Smooth muscle cell of the brain vasculature (primary cell): ENCODE measurements at regions not wholly inside any gene's neighbourhood (a gene's known extent, or its start where the extent isn't known, plus 50 kb on each side); places are given as distances from the start of the nearest gene placed in this dataset.
"Not testable (repeated sequence)": the region's sequence is repeated elsewhere in the genome, so short reads cannot be mapped to it uniquely, and the experiment has no call there.

ENCODE experiments used
- DNase-seq: peaks from one replicate; pipeline ENCODE4 v3.0.0-alpha.2; 2012; ENCODE audit warnings: low read depth, low spot score

DNA sequence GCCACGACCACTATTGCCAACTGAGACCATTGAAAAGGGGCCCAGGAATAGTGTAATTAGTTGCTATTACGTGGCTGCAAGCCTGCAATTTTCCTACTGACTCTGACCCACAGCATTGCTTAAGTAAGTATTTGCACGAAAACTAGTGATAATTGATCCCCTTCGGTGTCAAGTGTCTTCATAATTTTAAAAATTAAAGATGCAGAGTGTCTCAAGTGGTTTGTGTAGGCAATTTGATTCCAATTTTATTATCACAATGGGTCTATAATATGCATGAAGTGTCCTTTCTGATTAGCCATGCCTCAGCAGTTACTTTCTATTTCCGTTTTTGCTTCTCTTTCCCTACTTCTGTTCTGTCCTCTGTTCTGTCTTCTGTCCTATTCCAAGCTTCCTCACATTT lies 259.2 kb downstream of the C3orf38 start:
- DNase-seq: no peak

DNA sequence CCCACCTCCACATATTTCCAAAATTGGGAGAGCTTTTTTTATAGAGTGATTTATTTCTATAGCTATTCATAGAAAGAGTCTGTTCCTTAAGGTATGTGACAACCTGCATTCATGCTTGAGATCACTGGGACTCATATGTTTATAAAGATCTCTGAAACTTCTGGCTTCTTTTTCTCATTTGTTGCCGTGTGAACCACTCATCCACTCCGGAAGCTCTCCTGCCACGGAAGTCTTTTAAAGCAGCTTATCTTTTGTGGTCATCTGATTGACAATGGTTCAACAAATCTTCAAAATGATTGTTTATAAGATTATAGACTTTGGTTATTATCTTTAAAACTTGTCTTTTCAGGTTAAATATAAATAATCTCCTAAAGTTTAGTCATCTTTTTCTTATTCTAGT lies 260.5 kb downstream of the C3orf38 start:
- no peak for DNase-seq

DNA sequence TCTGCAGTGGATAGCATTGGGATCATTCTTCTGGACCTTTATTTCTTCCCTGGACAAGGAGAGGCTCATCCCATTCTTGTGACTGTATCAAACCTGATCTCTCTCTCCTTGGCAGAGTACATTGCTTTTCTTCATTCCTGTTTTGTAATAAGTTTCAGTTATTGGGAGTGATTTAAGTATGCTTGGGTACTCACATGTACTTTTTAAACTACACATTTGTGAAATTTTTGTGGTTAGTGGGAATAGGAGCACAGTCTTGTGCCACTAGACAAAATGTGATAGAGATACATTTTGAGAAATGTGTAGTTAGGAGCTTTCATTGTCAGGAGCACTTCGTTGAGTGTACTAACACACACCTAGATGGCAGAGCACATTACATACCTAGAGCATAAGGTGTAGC lies 262.6 kb downstream of the C3orf38 start:
- DNase-seq: no peak

DNA sequence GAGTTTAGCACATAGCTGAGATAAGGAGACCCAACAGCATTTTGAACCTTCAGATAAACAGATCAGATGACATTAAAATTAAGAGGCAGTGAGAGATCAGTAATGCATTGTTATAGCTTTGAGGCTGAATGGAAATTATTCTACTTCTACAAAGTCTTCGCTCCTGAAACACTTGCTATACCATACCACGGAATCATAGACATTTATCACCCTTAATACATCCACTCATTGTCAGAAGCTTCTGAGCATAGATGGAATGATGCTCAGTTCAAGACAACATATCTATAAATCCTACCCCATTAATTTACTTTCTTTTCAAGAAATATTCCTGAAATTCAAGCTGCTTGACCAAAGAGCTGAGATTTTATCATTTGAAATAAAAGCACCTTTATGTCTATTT lies 266.7 kb downstream of the C3orf38 start:
- DNase-seq: no peak

DNA sequence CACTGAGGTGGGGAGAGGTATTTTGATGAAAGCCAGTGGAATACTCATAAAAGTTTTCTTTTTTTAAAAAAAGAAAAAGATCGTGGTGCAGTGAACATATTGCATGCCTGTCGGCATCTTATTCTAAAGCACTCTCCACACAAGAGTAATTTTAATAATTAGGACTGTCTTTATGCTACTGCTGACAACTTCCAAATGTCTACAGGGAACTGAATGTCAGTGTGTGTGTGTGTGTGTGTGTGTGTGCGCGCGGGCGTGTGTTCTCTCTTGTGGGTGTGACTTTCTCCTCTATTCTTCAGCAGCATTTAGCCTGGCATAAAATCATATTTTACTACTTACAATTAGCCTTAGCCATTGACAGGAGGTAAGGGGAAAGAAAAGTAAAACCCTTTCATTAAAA lies 268.5 kb downstream of the C3orf38 start:
- no peak for DNase-seq

DNA sequence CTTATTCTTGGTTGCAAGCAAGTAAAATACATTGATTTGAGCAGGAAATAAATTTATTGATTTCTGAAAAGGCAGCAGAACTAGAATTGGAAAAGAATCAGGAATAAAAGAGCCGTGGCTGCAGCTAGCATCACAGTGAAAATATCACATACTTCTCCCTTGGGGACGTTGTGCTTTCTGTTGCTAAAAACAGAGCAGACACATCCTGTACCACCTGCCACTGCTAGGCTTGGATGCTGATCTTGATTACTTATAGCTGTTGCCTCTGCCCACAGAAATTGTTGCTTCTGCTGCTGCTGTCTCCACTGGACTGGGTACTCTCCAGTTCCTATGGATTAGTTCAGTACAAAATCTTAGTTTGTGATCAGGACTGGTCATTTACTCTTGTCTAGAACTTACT lies 283.8 kb downstream of the C3orf38 start:
- DNase-seq: no peak

DNA sequence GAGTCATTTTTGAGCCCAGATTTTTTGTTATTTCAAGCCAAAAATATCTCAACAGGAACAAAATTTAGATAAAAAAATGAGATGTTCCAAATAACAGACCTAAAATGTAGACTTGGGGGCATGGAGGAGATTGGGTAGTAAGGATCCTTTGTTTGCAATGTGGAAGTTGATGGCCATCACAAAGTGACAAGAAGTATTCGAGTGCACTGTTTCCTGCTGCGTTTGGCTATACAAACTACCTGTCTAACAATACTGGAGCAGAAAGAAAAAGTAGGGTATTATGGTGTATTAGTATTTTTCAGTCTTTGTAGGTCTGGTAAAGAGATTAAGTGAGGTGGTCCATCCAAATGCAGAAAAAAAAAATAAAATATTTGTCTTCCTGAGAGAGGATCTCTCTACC lies 284.2 kb downstream of the C3orf38 start:
- no peak for DNase-seq

DNA sequence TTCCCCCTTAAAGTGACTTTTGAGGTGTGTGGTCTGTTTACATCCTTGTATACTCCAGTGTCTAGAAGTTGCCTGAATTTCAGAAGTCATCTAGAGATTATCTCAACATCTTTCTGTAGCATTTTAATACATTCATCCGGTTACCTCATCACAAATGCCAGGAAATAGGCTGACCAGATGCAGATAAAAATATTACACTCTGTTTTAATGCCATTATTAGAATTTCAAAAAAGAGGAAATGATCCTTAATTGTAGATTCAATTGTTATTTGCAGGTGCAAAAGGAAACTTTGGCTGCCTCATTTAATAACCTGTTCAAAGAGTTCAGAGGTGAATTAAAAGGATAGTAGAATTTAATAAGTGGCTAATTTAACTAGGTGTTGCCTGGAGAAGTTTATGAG lies 290.9 kb downstream of the C3orf38 start:
- no peak for DNase-seq

DNA sequence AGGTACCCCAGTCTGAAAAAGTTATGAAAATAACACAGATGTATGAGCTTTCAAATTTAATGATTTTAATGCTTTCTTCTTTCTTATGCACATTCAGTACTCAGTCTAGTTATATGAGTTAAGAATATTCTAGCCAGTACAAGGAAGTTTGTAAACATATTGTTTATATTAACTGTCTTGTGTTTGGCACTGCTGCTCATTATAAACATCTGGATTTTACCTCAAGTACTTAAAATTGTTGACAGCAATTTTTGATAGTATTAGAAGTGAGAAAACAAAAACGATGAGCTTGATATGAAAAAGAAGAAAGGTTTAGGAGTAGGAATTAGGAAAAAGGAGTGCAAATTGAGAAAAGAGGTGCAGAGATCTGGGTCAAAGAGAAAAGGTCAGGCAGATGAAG lies 293.3 kb downstream of the C3orf38 start:
- DNase-seq: no peak

DNA sequence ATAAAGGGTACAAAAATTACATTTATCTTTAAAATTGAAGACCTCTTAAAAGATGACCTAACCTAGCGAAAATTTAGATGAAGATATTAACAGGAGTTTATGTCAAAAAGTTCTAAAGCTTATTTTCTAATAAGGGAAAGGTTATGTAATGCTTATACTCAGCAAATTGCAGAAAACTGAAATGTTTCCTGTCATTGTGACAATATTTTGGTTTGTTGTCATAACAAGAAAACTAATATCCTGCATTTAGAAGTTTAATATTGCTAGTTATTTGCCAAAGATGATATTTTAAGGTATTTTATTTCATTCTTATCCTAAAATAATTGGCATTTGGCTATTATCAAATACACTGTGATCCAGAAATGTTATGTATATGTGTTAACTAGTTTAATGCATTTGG lies 294.5 kb downstream of the C3orf38 start:
- no peak for DNase-seq

DNA sequence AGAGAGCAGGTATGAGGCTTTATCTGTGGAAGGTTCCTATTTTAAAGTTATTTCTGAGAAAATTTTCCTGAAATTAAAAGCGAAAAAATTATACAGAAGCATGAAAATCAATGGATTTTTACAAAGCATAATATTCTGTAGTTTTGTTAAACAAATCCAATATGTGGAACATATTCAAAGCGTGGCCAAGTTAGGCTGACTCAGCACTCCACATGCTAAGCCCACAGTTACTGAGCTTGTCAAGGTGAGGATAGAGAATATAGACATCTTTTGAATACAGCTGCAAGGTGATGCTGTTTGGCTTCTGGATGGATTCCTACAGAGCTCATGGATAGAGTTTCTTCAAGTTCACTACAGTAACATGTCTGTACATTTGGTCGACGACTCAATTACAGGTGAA lies 302.5 kb downstream of the C3orf38 start:
- DNase-seq: no peak

DNA sequence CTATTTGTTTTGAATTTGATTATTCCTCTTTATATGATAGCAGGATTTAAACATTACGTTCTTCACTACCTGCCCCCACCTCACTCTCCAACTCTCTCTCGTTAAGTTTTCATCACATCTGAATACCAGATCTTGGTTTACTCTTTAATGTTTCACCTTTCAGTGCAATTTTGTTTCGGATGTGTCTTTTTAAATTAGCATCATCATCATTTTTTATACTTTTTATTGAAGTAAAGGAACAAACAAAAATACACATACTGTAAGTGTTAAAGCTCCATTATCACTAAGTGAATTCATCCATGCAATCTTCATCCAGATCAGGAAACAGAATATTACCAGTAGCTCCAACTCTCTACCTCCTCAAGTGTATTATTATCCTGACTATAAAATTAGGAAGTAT lies 310.6 kb downstream of the C3orf38 start:
- DNase-seq: no peak

DNA sequence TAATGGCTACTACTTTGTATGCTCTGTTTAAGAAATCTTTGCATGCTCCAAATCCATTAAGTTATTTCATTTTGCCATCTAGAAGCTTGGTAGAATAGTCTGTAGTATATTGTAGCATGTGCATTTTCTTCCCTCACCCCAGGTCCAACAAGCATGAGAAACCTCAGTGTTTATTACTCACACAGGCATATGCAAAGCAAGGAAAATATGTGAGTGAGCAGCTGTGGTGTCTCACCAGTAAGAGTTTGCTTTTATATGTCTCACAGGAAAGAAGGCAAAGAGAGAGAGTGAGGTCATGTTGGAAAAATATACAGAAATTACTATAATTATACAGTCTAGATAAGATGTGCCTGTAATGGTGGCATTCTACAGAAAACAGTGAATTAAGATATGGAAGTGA lies 312.5 kb downstream of the C3orf38 start:
- no peak for DNase-seq

DNA sequence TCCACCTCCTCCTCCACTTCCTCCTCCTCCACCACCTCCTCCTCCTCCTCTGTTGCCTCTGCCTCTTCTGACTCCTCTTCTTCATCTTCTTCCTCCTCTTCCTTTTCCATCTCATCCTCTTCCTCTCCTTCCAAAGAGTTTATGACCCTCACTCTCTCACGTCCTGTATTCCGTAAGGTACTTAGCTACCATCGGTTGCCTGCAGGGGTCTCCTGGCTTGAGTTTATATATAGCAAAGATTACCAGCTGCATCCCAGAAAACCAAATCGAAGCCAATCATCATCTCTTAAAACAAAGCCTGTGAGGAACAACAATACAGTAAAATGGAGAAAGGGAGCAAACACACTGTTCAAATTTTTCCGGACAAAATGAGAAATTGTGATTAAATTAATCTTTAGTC lies 317.4 kb downstream of the C3orf38 start:
- no peak for DNase-seq

DNA sequence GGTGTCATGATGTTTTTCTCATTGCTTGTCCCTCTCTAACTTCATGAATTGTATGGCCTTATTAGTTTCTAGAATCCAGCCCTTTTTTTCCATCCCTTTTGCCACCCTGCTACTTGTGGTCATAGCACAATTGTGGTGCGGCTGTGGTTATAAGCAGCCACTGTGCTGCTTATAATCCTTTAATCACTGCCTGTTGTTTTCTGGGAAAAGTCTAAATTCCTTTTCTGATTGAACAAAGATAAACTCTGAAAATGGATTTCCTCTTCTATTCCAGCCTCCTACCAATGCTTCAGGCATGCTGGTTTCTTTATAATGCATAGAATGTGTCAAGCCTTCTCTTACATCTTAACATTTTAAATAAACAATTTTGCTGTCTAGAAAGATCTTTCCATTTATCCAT lies 319.5 kb downstream of the C3orf38 start:
- DNase-seq: no peak

DNA sequence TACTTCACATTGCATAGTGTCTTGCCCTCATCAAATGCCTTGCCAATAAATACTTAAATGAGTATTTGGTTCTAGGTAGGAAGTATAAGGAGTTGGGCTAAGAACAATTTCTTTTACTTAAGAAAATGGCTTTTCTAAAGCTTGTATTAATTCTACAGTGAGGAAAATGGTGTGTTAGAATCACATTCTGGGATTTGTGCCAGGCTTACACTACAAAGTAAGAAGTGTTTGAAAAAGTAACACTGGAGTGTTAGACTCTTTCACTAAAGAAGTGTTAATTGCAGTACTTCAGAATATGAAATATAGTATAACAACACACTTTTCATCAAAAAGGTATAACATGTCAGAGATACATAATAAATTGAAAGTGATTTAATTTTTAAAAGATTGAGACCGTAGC lies 328.7 kb downstream of the C3orf38 start:
- DNase-seq: no peak

DNA sequence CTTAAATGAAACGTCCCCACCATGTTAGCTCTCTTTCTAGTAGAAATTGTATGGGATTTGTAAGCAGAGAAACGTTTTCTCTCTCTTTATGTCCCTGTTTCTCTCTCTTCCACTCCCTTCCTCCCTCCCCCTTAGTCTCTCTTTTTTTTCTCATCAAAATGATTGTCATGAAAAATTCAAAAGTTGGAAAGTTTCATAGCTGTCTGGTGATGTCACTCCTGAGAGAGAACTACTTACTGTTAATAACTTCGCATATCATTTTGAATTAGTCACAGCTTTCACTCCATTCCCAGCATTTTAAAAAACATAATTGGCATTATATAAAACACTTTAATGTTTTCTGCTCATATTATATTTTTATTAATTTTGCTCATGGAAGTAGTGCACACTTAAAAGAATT lies 331.1 kb downstream of the C3orf38 start:
- DNase-seq: no peak

DNA sequence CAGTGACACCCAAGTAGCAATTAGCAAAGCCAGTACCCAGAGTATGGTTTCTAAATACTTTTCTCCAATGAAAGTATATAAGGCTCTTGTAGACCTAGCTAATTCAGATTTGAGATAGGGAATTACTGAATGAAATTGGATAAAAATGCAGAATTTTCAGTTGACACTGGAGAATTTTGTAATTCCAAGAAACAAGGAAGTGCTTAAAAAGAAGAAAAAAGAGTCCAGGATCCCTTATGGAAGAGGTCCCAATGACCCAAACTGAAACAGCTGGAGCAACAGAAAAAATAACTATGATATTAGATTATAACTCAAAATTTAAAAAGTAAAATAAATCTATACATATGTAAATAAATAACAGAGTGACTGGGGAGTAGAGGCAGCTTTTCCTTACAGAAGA lies 335.2 kb downstream of the C3orf38 start:
- DNase-seq: no peak

DNA sequence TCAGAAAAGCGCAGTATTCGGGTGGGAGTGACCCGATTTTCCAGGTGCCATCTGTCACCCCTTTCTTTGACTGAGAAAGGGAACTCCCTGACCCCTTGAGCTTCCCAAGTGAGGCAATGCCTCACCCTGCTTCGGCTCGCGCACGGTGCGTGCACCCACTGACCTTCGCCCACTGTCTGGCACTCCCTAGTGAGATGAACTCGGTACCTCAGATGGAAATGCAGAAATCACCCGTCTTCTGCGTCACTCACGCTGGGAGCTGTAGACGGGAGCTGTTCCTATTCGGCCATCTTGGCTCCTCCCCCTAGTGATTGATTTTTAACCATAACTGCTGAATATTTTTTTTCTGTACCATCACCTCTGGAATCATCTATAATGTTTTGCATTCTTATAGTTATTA lies 359.1 kb downstream of the C3orf38 start:
- not testable (repeated sequence) for DNase-seq

DNA sequence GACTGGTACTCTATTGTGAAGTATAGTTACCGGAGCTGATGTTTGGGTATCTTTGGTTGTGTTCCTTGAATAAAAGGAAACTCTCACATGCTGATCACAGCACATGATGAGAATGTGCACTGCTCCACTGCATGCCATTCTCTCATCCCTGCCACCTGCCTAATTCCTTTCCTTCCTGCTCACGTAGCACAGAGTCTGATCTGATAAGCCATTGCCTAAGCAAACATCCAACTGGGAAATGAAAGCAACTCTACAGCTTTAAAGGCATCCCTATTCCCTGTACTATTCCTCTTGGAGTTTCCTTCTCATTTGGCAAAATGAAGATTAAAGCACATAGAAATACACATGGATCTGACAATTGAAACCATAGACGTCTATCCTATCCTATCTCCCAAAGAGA lies 359.8 kb downstream of the C3orf38 start:
- DNase-seq: no peak

DNA sequence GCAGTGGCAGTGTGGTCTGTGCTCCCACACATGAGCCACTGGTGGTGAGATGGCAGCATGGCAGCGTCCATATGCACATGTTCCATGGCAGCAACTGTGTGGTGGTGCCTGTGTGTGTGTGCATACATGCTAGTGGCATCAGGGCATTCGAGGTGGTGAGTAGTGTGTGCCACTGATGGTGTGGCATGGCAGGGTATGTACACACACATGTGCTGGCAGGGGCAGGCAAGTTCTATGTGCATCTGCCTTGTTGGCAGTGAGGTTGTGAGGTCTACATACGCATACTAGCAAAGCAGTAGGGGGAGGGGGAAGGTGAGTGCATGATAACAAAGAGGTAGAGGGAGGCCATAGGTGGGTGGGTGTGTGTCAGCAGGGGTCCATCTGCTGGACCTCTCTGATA lies 378.7 kb downstream of the C3orf38 start:
- no peak for DNase-seq

DNA sequence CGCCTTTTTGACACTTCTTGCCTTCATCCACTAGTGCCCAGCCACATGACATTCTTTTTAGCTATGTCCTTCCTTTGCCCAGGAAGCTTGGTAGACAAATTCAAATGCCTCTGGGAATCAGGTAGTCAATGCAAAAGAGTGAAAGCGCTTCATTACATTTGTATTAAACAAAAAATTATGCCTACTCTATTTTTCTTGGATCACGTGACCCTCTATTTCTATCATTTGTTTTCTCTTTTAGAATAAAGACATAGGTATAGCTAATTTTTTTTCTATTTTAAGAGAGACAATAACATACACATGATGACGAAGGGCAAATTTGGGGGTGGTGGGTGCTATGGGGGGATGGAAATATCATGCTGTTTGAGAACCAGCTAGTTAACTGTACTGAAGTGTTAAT lies 384.8 kb downstream of the C3orf38 start:
- no peak for DNase-seq

DNA sequence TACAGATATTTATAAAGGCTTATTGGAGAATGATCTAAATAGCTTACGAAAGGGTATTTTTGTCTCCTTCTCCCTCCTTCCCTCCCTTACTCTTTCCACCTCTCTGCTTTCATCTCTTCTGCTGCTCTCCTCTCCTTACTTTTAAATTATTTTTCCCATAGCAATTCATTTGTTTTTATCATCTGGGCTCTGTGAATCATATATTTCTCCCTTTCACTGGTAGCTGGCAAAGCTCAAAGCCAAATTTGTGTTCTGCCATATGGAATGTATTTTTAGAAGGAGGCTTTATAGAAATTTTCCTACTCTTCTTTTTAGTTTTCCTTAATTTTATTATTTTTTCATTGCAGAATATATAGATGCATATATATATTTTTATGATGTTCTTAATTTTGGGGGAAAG lies 385.8 kb downstream of the C3orf38 start:
- DNase-seq: no peak

DNA sequence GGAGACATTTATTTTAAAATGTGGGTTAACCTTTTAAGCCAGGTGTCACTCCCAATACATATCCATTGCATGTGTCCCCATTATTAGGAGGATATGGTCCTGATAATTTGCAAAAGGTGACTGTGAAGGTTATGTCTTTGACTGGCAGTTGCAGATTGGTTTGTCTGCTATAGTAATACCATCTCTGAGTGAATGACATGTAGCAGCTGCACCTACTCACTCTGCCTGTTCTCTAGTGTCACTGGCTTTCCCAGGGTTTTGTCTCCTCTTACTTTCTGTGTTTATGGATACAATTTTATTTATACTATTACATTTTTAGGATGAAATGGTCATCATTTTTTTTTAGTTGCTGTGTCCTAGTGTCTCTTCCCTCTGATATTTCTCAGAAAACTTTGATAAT lies 393.2 kb downstream of the C3orf38 start:
- DNase-seq: no peak

DNA sequence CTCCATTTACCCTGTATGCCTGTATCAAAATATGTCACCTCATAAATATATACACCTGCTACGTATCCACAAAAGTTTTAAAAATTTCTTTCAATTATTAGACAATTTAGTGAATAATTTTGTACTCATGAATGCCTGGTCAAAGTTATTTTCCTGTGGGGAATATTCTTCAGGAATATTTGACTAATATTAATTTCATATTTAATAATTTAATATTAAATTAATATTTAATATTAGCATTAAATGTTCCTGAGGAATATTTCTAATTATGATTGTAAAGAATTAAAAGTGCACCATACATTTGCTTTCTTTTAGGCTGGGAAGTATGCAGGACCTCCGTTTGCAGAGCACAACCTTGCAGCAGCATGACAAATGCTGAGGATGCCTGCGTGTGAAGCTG lies 422.7 kb downstream of the C3orf38 start:
- no peak for DNase-seq
